K562 (cell line): ENCODE measurements at regions not wholly inside any gene's neighbourhood (a gene's known extent, or its start where the extent isn't known, plus 50 kb on each side); places are given as distances from the start of the nearest gene placed in this dataset.

Experiments
- KAT2B ChIP-seq: IDR thresholded peaks from one replicate; pipeline ENCODE4 v1.6.1; 2012; ENCODE audit warnings: low read depth, mild to moderate bottlenecking, control low read depth, inconsistent platforms, low read length, moderate library complexity
- TF ChIP-seq, protein P1 (sequence below): sonication (generic); formaldehyde crosslinking; IDR thresholded peaks from 2 replicates; pipeline ENCODE4 v1.8.1; 2023; ENCODE audit warnings: mild to moderate bottlenecking, missing genetic modification reagents
- TF ChIP-seq, protein P2 (sequence below): sonication (generic); formaldehyde crosslinking; IDR thresholded peaks from 2 replicates; pipeline ENCODE4 v1.9.0; 2022; ENCODE audit warnings: mild to moderate bottlenecking, missing genetic modification reagents
- TF ChIP-seq, protein P3 (sequence below), 3 experiments: IDR thresholded peaks in 2 of 3; conservative IDR thresholded peaks in 1 of 3; 2 replicates each; pipeline ENCODE4 v1.5.1; 2011 to 2012; ENCODE audit warnings: low read length in 3 of 3, mild to moderate bottlenecking in 3 of 3, control low read depth in 2 of 3, improper control_type of control experiment in 1 of 3, inconsistent platforms in 1 of 3, low read depth in 1 of 3, mixed read lengths in 1 of 3, moderate library complexity in 1 of 3; ENCODE audit not compliant: insufficient read depth in 2 of 3

DNA sequence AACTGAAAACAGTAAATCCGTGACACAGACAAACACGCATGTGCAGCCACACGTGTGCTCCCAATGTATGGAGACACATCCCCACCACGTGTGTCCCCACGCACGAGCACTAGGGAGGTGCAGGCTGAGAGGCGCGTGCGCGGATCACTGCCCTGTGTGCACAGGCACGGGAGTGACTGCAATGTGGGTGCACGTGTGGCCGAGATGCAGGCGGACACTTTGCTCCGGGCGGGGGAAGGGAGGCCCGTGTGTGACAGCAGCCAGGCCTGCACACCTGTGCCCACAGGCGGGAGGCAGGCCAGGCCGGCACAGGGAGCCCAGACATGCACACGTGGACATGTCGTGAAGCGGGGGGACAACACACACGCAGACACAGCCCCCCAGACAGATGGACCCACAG is 77.0 kb downstream of the PTPRS start:
- TF ChIP-seq, protein P1, sequence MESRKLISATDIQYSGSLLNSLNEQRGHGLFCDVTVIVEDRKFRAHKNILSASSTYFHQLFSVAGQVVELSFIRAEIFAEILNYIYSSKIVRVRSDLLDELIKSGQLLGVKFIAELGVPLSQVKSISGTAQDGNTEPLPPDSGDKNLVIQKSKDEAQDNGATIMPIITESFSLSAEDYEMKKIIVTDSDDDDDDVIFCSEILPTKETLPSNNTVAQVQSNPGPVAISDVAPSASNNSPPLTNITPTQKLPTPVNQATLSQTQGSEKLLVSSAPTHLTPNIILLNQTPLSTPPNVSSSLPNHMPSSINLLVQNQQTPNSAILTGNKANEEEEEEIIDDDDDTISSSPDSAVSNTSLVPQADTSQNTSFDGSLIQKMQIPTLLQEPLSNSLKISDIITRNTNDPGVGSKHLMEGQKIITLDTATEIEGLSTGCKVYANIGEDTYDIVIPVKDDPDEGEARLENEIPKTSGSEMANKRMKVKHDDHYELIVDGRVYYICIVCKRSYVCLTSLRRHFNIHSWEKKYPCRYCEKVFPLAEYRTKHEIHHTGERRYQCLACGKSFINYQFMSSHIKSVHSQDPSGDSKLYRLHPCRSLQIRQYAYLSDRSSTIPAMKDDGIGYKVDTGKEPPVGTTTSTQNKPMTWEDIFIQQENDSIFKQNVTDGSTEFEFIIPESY = peak; percentile 71; the same call in 1 of the 2 replicates
- no peak for TF ChIP-seq KAT2B
- TF ChIP-seq, protein P2, sequence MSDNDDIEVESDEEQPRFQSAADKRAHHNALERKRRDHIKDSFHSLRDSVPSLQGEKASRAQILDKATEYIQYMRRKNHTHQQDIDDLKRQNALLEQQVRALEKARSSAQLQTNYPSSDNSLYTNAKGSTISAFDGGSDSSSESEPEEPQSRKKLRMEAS (CRISPR knock-in tag) = 0 out of 2 replicates have a peak, but pooled peaks have one; percentile 28
- TF ChIP-seq, protein P3, sequence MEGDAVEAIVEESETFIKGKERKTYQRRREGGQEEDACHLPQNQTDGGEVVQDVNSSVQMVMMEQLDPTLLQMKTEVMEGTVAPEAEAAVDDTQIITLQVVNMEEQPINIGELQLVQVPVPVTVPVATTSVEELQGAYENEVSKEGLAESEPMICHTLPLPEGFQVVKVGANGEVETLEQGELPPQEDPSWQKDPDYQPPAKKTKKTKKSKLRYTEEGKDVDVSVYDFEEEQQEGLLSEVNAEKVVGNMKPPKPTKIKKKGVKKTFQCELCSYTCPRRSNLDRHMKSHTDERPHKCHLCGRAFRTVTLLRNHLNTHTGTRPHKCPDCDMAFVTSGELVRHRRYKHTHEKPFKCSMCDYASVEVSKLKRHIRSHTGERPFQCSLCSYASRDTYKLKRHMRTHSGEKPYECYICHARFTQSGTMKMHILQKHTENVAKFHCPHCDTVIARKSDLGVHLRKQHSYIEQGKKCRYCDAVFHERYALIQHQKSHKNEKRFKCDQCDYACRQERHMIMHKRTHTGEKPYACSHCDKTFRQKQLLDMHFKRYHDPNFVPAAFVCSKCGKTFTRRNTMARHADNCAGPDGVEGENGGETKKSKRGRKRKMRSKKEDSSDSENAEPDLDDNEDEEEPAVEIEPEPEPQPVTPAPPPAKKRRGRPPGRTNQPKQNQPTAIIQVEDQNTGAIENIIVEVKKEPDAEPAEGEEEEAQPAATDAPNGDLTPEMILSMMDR (IDR thresholded peaks at IDR 0.05 in 2 of 3, conservative IDR thresholded peaks at IDR 0.05 in 1 of 3; ENCODE audit: insufficient read depth in 2 of 3, low read depth in 1 of 3, low read length in 3 of 3) = no peak
